ENCODE measurements at regions not wholly inside any gene's neighbourhood (a gene's known extent, or its start where the extent isn't known, plus 50 kb on each side); places are given as distances from the start of the nearest gene placed in this dataset.

- TF ChIP-seq SP1 (CRISPR knock-in tag; conservative IDR thresholded peaks at IDR 0.05) (no peak), MYBL2 (CRISPR knock-in tag; IDR thresholded peaks at IDR 0.05) (no peak)
Measured at GRCh38 chr3:109994853-109995252, 657.5 kb upstream of the DPPA4 start.

Data from WTC11 (cell line).